Uterus (tissue), 2 donors: ENCODE measurements at regions not wholly inside any gene's neighbourhood (a gene's known extent, or its start where the extent isn't known, plus 50 kb on each side); places are given as distances from the start of the nearest gene placed in this dataset.

ENCODE experiments used
- CTCF ChIP-seq, 4 experiments: fragments of 200-600 bp in 2 of 4; fragments of 450-650 bp in 2 of 4; sonication (generic) in 2 of 4; IDR thresholded peaks; one replicate each; pipeline ENCODE4 v1.5.1; 2016 to 2019; ENCODE audit warnings: antibody characterized with exemption in 4 of 4, mild to moderate bottlenecking in 2 of 4, moderate library complexity in 1 of 4
- POLR2A ChIP-seq, 2 donors: fragments of 450-650 bp; IDR thresholded peaks; one replicate each; pipeline ENCODE4 v1.6.1; 2016; ENCODE audit warnings: antibody characterized with exemption in 2 of 2, mild to moderate bottlenecking in 1 of 2, moderate library complexity in 1 of 2

- TF ChIP-seq CTCF (IDR thresholded peaks at IDR 0.05) (no peak), POLR2A (IDR thresholded peaks at IDR 0.05) (no peak)
Measured at GRCh38 chr7:13742126-13742525, 247.3 kb downstream of the ETV1 start.
